GM13976 (cell line): ENCODE measurements at regions not wholly inside any gene's neighbourhood (a gene's known extent, or its start where the extent isn't known, plus 50 kb on each side); places are given as distances from the start of the nearest gene placed in this dataset.

ENCODE experiments used
- DNase-seq: peaks from one replicate; pipeline ENCODE4 v3.0.0; 2012; ENCODE audit warnings: low spot score
- in situ Hi-C: fragments of 300-500 bp; cut with MboI; formaldehyde crosslinking; loops from one replicate; pipeline ENCODE4 v1.12.0; 2022; ENCODE audit warnings: low sequenced_read_pairs, mixed read lengths, inconsistent platforms; ENCODE audit not compliant: unreplicated experiment
- TF ChIP-seq, protein P1 (sequence below): IDR thresholded peaks from 2 replicates; pipeline ENCODE4 v1.5.1; 2012; ENCODE audit warnings: borderline replicate concordance, mild to moderate bottlenecking; ENCODE audit not compliant: insufficient read depth; ENCODE audit errors: extremely low read depth, missing control alignments, control extremely low read depth

DNA sequence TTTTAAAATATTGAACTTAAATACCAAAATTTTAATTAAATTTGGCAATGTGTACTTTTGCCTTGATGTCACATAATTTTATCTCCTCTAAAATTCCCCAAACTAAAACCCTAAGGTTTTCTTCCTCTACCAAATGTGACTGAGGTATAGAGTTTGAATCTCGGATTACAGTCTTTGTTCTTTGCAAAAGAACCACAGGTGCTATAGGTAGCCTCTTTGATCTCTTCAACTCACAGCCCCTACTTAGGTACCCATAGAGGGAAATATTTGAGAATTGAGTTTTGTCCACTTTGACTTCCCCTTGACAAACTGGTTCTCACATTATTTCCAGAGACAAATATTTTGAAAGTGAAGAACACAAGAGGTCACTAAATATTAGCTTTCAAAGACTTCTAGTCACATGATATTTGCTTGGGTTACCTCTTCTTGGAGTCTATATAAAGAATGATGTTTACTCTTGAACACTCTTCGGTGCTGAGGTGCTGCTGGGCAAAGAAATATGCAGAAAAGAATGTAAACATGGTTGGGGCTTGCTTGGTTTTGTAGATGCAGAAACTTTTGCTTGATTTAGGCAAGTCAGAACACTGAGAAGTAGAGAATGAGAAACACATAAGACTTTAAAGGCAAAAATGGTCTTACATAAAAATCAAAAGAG, 120.8 kb upstream of the MCTP2 start:
- no peak for DNase-seq
- in situ Hi-C loops, result loop anchor here (25.0 kb wide), 1 partner anchor 1023 kb away; the partner anchor contains the start of gene RGMA
- TF ChIP-seq, protein P1, sequence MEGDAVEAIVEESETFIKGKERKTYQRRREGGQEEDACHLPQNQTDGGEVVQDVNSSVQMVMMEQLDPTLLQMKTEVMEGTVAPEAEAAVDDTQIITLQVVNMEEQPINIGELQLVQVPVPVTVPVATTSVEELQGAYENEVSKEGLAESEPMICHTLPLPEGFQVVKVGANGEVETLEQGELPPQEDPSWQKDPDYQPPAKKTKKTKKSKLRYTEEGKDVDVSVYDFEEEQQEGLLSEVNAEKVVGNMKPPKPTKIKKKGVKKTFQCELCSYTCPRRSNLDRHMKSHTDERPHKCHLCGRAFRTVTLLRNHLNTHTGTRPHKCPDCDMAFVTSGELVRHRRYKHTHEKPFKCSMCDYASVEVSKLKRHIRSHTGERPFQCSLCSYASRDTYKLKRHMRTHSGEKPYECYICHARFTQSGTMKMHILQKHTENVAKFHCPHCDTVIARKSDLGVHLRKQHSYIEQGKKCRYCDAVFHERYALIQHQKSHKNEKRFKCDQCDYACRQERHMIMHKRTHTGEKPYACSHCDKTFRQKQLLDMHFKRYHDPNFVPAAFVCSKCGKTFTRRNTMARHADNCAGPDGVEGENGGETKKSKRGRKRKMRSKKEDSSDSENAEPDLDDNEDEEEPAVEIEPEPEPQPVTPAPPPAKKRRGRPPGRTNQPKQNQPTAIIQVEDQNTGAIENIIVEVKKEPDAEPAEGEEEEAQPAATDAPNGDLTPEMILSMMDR, result no peak

DNA sequence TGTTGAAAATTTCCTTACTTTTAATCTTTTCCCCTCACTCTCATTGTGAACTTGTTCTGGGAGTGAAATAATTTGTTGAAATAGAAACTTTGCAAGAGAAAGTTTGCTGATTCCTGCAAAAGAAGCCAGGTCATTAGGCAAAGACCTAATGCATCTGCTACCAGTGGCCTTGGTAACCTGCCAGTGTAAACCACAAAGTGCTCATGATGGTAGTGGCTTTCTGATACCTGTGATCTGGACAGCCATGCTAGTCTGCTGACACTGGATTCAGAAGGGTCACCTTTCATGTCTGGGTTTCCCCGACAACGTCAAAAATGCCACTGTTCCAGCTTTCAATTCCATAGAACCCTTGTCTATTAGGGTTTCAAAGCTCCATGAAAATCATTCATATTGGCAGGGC, 123.7 kb upstream of the MCTP2 start:
- in situ Hi-C loops, result loop anchor here (25.0 kb wide), 1 partner anchor 1020 kb away; the partner anchor contains the start of gene RGMA
- TF ChIP-seq, protein P1, result no peak
- no peak for DNase-seq

DNA sequence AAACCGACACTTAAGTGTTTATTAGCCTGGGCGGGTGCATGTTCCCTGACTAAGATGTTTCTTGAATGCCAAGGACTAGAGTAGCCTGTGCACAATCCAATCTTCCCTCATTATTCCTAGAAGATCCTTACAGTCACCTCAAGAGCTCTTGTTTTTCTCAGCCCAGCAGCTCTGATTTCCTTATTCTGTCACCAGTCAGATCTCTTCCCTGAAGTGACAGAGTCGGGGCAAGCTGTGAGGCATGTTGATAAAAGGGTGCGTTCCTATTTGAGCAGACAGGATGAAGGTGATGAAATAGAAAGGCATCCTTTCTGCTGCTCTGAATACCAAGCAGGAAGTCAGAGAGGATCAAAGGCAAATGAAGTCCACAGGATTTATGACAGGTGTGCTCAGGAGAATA, 125.6 kb upstream of the MCTP2 start:
- TF ChIP-seq, protein P1, result no peak
- no peak for DNase-seq
- in situ Hi-C loops, result loop anchor here (25.0 kb wide), 1 partner anchor 1018 kb away; the partner anchor contains the start of gene RGMA

DNA sequence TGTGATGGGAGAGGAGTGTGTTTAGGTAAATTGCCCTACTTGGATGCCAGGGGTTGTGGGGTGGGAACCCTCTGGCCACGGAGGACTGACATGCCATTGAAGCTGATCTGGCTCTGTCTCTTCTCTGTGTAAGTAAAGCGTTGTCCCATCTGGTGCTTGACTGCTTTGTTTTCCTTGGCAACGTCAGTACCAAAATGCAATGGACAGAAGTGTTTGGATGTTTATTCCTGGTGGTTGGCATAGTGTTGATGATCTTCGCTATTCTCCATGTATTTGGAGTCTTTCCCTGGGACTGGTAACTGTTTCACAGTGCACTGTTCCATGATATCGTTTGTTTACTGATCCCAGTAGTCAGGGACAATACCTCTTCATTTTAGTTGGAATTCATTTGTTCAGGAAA, 130.5 kb upstream of the MCTP2 start:
- DNase-seq, result no peak
- in situ Hi-C loops, result loop anchor here (25.0 kb wide), 1 partner anchor 1014 kb away; the partner anchor contains the start of gene RGMA
- TF ChIP-seq, protein P1, result no peak

DNA sequence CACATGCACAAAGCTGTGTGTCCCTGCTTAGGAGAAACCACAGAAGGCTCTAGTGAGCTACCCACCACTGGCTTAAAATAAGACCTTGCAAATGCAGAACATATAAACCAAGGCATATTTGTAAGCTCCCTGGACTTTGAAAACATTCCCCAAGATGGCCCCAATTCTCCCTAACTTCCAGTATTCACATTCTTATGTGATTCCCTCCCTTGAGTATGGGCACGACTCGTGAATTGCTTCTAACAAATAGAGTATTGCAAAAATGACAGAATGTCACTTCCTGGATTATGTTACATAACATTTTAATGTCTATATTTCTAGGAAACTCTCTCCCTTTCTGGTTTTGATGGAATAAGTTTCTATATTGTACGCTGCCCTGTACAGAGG, 131.8 kb upstream of the MCTP2 start:
- DNase-seq, result no peak
- TF ChIP-seq, protein P1, result no peak
- in situ Hi-C loops, result no loop called here

DNA sequence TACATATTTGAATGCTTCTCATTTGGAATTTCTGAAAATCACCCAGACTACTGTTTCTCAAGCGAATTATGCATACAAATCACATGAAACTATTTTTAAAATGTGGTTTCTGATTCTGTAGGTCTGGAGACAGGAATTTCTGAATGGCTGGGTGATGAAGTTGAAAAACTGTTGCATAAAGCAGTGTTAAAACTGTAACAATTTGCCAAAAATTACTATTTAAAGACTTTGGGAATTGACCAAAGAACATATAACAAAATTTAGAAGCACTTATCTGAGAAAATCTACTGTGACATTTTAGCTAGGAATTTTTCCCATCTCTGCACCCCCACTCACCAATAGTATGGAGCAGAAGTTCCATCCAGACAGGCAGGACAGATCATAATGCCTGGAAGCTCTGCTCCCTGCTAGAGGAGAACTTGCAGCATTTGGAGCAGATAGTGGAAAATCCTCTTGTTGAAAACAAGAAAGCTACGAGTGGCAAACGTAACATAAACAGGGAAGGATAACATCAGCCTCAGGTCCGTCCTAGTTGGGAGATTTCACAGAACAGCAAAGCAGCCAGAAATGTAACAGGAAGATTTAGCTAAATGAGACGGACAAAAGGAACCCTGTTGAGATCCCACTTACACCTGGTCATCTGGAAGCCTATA, 132.3 kb upstream of the MCTP2 start:
- TF ChIP-seq, protein P1, result no peak
- in situ Hi-C loops, result no loop called here
- no peak for DNase-seq
